Fibroblast of lung (primary cell): ENCODE measurements at regions not wholly inside any gene's neighbourhood (a gene's known extent, or its start where the extent isn't known, plus 50 kb on each side); places are given as distances from the start of the nearest gene placed in this dataset.

ENCODE experiments used
- DNase-seq, 2 donors: peaks; one replicate each; pipeline versions ENCODE4 v3.0.0 to v3.0.0-alpha.2; 2010; ENCODE audit warnings: low read depth in 2 of 2
- H2AFZ ChIP-seq: 2 replicates; pipeline ENCODE4 v1.5.1; 2012; ENCODE audit warnings: low read length, control low read depth, inconsistent platforms
- H3K27ac ChIP-seq: 2 replicates; pipeline ENCODE4 v1.5.1; 2011; ENCODE audit warnings: low read length, control low read depth; ENCODE audit not compliant: insufficient read depth
- H3K27me3 ChIP-seq: 2 replicates; pipeline ENCODE4 v1.5.1; 2011; ENCODE audit warnings: mild to moderate bottlenecking, low read length; ENCODE audit not compliant: control insufficient read depth, insufficient read depth
- H3K36me3 ChIP-seq: 2 replicates; pipeline ENCODE4 v1.5.1; 2011; ENCODE audit warnings: low read length; ENCODE audit not compliant: control insufficient read depth, insufficient read depth
- H3K4me1 ChIP-seq: 2 replicates; pipeline ENCODE4 v1.5.1; 2011; ENCODE audit warnings: low read length; ENCODE audit not compliant: control insufficient read depth, insufficient read depth; ENCODE audit errors: extremely low read depth
- H3K4me2 ChIP-seq: 2 replicates; pipeline ENCODE4 v1.5.1; 2011; ENCODE audit warnings: low read length, control low read depth; ENCODE audit not compliant: insufficient read depth; ENCODE audit errors: extremely low read depth
- H3K4me3 ChIP-seq, 4 experiments: fragments of 200-600 bp in 1 of 4; sonication (generic) in 1 of 4; replicated peaks in 1 of 4; 2 replicates each; pipeline ENCODE4 v1.5.1; 2011 to 2016; ENCODE audit warnings: low read length in 4 of 4, low read depth in 3 of 4, mild to moderate bottlenecking in 3 of 4, control low read depth in 2 of 4, inconsistent platforms in 1 of 4, mixed read lengths in 1 of 4; ENCODE audit not compliant: insufficient read depth in 1 of 4; ENCODE audit errors: control extremely low read depth in 1 of 4
- H3K79me2 ChIP-seq: 2 replicates; pipeline ENCODE4 v1.5.1; 2012; ENCODE audit warnings: mild to moderate bottlenecking, low read length, inconsistent platforms; ENCODE audit not compliant: control insufficient read depth, insufficient read depth
- H3K9ac ChIP-seq: 2 replicates; pipeline ENCODE4 v1.5.1; 2011; ENCODE audit warnings: mild to moderate bottlenecking, low read length, control low read depth; ENCODE audit not compliant: insufficient read depth
- H3K9me3 ChIP-seq: 2 replicates; pipeline ENCODE4 v1.5.1; 2012; ENCODE audit warnings: low read depth, low read length; ENCODE audit not compliant: control insufficient read depth, insufficient read depth
- H4K20me1 ChIP-seq: 2 replicates; pipeline ENCODE4 v1.5.1; 2011; ENCODE audit warnings: low read length; ENCODE audit not compliant: control insufficient read depth, insufficient read depth; ENCODE audit errors: extremely low read depth
- EZH2 ChIP-seq: IDR thresholded peaks from 2 replicates; pipeline ENCODE4 v1.5.1; 2012; ENCODE audit warnings: low read length, control low read depth, mild to moderate bottlenecking; ENCODE audit errors: missing control alignments
- TF ChIP-seq, protein P1 (sequence below), 2 donors: IDR thresholded peaks in 1 of 2; conservative IDR thresholded peaks in 1 of 2; 1 replicate in 1 of 2; 2 replicates in 1 of 2; pipeline ENCODE4 v1.5.1; 2011 to 2012; ENCODE audit warnings: low read length in 2 of 2, control low read depth in 1 of 2, inconsistent platforms in 1 of 2, low read depth in 1 of 2, mild to moderate bottlenecking in 1 of 2

DNA sequence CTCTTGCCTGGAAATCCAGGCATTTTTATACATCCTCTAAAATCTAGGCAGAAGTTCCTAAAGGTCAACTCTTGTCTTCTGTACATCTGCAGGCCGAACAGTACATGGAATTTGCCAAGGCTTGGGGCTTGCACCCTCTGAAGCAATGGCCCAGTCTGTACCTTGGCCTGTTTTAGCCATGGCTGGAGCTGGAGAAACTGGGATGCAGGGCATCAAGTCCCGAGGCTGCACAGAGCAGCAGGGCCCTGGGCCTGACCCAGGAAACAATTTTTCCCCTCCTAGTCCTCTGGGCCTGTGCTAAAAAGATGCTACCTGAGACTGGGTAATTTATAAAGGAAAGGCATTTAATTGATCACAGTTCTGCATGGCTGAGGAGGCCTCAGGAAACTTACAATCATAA lies 520.8 kb upstream of the MIR17HG start:
- no peak for DNase-seq
- H3K36me3 ChIP-seq, result no peaks in the 10 kb centered on the region
- no peaks in the 10 kb centered on the region for H3K27me3 ChIP-seq
- no peak overlapping the region for H3K4me2 ChIP-seq
- no peak overlapping the region for H2AFZ ChIP-seq
- H3K9ac ChIP-seq, result no peak overlapping the region
- no peak overlapping the region for H3K4me3 ChIP-seq
- no peak for TF ChIP-seq EZH2
- TF ChIP-seq, protein P1, sequence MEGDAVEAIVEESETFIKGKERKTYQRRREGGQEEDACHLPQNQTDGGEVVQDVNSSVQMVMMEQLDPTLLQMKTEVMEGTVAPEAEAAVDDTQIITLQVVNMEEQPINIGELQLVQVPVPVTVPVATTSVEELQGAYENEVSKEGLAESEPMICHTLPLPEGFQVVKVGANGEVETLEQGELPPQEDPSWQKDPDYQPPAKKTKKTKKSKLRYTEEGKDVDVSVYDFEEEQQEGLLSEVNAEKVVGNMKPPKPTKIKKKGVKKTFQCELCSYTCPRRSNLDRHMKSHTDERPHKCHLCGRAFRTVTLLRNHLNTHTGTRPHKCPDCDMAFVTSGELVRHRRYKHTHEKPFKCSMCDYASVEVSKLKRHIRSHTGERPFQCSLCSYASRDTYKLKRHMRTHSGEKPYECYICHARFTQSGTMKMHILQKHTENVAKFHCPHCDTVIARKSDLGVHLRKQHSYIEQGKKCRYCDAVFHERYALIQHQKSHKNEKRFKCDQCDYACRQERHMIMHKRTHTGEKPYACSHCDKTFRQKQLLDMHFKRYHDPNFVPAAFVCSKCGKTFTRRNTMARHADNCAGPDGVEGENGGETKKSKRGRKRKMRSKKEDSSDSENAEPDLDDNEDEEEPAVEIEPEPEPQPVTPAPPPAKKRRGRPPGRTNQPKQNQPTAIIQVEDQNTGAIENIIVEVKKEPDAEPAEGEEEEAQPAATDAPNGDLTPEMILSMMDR (conservative IDR thresholded peaks at IDR 0.05 in 1 of 2, IDR thresholded peaks at IDR 0.05 in 1 of 2; ENCODE audit: low read depth in 1 of 2, low read length in 2 of 2), result no peak
- H3K27ac ChIP-seq, result no peak overlapping the region
- H3K9me3 ChIP-seq, result no peaks in the 10 kb centered on the region
- H3K4me1 ChIP-seq, result no peaks in the 10 kb centered on the region
- no peaks in the 10 kb centered on the region for H3K79me2 ChIP-seq
- H4K20me1 ChIP-seq, result no peaks in the 10 kb centered on the region

DNA sequence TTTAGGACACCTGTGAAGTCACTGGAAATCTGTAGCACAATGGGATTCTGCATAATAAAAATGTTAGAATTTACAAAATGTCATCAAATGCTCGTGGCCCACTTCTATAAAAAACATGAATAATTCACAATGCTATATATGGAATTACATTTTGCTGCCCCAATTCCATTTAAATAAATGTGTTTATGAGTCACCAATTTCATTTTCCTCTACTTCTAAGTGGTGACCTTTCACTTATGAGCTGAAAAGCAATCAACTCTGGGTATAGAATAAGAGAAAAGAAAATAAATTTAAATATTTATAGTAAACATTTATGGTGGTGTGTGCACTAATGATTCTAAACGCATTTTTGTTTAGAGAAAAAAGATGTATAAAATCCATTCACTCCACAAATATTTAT lies 516.7 kb upstream of the MIR17HG start:
- no peak for DNase-seq
- Histone ChIP-seq H3K27me3 (no peaks in the 10 kb centered on the region), H3K9me3 (no peaks in the 10 kb centered on the region), H3K4me1 (no peaks in the 10 kb centered on the region), H3K4me3 (no peak overlapping the region), H3K79me2 (no peaks in the 10 kb centered on the region), H3K9ac (no peak overlapping the region), H3K4me2 (no peak overlapping the region), H4K20me1 (no peaks in the 10 kb centered on the region), H3K27ac (no peak overlapping the region), H3K36me3 (no peaks in the 10 kb centered on the region), H2AFZ (no peak overlapping the region)
- TF ChIP-seq, protein P1 (conservative IDR thresholded peaks at IDR 0.05 in 1 of 2, IDR thresholded peaks at IDR 0.05 in 1 of 2; ENCODE audit: low read depth in 1 of 2, low read length in 2 of 2), result no peak
- TF ChIP-seq EZH2, result no peak

DNA sequence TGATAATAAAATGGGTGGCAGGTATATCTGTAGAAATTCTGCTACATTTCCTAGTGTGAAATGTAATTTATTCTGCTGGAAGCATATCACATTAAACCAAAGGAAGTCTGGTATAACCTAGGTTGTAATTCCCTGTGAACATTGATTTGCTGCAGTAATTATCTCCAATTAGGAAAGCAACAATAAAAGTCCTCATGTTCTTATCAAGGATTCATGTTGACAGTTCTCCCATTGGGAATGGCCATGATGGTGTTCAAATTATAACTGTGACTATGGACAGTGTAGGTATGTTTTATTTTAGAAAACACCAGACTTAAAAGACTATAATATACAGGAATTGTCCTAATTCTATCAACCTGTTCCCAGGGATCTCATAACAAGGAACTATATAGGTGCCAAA lies 513.5 kb upstream of the MIR17HG start:
- Histone ChIP-seq H3K4me1 (no peaks in the 10 kb centered on the region), H3K4me2 (no peak overlapping the region), H3K27ac (no peak overlapping the region), H4K20me1 (no peaks in the 10 kb centered on the region), H3K79me2 (no peaks in the 10 kb centered on the region), H3K9ac (no peak overlapping the region), H3K27me3 (no peaks in the 10 kb centered on the region), H2AFZ (no peak overlapping the region), H3K9me3 (no peaks in the 10 kb centered on the region), H3K4me3 (no peak overlapping the region), H3K36me3 (no peaks in the 10 kb centered on the region)
- DNase-seq, result no peak
- TF ChIP-seq EZH2, result no peak
- TF ChIP-seq, protein P1 (conservative IDR thresholded peaks at IDR 0.05 in 1 of 2, IDR thresholded peaks at IDR 0.05 in 1 of 2; ENCODE audit: low read depth in 1 of 2, low read length in 2 of 2), result no peak
